Inflammatory macrophage treated with lipopolysaccharide for 4 hours (primary cell): ENCODE measurements at regions not wholly inside any gene's neighbourhood (a gene's known extent, or its start where the extent isn't known, plus 50 kb on each side); places are given as distances from the start of the nearest gene placed in this dataset.
A peak's percentile ranks its signal among the peaks of the same experiment; 100 is the strongest.

ENCODE experiments used
- DNase-seq: peaks from one replicate; pipeline ENCODE4 v3.0.0-alpha.2; 2020

GRCh38 chr1:81695741-81696140 is 105.0 kb upstream of the ADGRL2 start:
- no peak for DNase-seq

- no peak for DNase-seq
Measured at GRCh38 chr1:81693316-81693715, 107.4 kb upstream of the ADGRL2 start.

- DNase-seq = no peak
Measured at GRCh38 chr1:81690676-81691453, 109.9 kb upstream of the ADGRL2 start.

GRCh38 chr1:81689531-81689941 is 111.2 kb upstream of the ADGRL2 start:
- no peak for DNase-seq

- DNase-seq = no peak
Measured at GRCh38 chr1:81682490-81682889, 118.2 kb upstream of the ADGRL2 start.

DNA sequence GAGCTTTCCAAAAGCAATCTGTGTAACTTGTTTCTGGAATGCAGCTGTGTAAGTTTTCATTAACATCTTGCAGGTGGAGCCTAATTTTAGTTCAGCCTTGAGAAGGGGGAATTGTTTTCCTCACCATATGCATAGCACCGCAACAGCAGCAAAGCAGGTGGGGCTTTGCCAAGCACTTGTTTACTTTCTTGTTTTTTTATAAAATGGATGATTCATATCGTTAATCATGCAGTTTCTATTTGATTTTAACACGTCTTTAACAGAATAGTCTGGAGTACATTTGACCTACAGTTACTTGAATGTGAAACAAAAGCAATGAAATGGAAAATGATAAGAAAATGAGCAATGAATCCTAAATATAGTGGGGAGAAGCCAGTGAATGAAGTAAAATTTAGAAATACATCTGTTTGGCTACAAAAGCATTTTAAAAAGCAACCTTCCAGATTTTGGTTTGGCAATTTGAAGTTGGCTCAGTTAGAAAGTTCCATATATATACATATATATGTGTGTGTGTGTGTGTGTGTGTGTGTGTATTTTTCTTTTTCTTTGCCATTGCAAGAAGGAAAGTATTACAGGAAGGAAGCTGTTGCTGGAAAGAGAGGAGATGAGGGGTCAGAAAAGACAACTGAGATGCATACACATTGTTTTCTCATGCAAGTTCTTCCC is 119.0 kb upstream of the ADGRL2 start:
- DNase-seq = no peak

DNA sequence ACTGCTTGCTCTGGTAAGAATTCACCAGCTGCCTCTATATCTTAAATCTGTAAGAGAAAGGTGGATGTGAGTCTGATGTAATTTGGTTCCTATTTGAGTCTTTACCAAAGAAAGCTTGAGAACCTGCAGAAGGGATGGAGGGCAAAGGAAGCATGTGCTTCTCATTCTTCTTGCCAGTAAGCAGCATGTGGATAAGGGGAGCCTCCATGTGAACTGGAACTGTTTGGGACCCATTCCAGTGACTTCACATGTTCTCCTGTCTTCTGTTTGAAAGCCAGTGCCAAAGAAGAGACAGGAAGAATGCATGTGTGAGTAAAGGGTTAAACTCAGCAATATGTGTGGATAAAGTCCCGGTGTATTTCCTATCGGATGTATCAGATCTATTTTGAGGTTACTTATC is 119.6 kb upstream of the ADGRL2 start:
- DNase-seq = no peak

DNA sequence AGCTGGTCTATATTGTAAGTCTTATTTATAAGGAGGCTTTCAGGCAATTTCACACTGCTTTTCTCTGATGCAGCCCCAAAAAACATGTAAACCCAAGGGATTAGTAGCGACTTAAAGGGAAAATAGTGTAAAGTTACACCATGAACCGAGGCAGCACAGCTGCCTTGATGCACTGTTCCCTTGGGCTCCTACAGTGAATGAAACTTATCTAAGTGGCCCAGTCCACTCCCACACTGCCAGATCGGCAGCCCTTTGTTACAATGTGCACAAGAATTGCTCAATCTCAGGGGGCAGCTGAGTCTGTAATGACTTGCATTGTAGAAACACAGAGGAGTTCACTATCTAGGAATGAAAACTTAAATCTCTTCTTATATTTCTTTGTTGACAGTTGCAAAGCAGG is 120.8 kb upstream of the ADGRL2 start:
- no peak for DNase-seq

- DNase-seq = no peak
Measured at GRCh38 chr1:81678779-81679178, 122.0 kb upstream of the ADGRL2 start.

GRCh38 chr1:81672766-81673165 is 128.0 kb upstream of the ADGRL2 start:
- DNase-seq = no peak

DNA sequence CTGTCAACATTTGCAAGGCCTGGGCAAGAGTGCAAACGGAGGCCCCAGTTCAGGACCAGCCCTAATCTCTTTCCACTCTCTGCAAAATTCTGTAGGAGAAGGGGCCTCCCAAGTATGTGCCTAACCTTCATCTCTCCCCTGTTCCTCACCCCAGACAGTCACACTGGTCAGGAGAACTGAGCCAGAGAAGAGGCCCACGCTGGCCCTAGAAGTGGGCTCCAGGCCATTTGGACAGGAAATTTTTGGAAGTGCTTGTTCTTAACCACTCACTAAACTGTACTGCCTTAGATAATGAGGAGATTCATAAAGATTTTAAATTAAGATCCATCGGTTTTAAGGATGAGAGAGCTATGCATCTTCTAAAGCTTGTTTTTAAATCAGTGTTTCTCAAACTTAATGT is 129.7 kb upstream of the ADGRL2 start:
- no peak for DNase-seq

DNA sequence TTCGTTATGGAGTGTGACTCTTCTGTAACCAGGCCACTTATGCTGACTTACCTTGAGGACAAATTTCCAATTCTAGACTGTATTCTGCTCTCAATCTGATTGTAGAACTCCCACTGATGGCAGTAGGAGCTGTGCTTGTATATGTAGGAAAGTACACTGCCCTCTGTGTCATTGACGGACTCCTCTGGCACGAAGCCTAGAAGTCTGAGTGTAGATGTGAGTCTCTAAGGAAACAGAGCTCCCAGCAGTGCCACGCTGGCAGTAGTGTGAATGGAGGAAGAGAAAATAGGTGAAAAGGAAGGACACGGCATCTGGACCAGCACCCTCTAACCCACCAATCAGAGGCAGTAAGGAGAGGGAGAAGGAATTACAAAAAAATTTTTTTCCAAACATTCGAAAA is 130.4 kb upstream of the ADGRL2 start:
- DNase-seq = no peak

- DNase-seq = no peak
Measured at GRCh38 chr1:81666586-81666985, 134.1 kb upstream of the ADGRL2 start.

- DNase-seq = no peak
Measured at GRCh38 chr1:81664341-81664740, 136.4 kb upstream of the ADGRL2 start.

- no peak for DNase-seq
Measured at GRCh38 chr1:81662913-81663526, 137.7 kb upstream of the ADGRL2 start.

DNA sequence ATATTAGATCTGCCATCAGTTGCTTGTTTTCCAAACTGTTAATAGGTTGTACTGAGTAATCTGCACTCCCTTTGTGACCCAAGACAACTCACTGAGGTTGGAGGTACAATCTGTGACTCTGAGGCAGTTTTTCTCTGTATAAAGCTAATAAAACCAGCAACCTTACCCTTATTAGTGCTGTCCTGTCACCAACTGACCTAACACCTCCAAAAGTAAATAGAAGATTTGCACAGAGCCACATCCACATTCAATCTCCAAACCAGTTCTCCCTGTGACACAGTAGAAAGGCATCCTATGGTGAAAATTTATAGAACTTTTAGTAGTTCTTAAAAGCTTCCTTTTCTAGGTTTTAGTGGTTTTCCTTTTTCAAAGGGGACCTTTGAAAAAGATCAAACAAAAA is 140.4 kb upstream of the ADGRL2 start:
- no peak for DNase-seq

- no peak for DNase-seq
Measured at GRCh38 chr1:81654657-81655056, 146.1 kb upstream of the ADGRL2 start.

DNA sequence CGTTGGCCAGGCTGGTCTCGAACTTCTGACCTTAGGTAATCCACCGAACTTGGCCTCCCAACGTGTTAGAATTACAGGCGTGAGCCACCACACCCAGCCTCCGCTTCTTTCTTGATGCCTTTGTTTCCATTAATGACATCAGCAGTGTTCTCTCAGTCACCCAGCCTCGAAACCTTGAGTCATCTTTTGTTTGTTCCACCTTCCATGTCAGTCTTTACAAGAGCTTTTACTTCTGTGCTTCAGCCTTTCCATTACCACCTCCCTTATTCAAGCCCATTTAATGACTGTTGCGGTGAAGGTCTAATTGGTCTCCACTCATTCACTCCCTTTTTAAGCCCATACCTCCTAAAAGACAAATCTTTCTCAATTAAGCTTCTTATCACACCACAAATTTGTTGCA is 146.6 kb upstream of the ADGRL2 start:
- DNase-seq = no peak

DNA sequence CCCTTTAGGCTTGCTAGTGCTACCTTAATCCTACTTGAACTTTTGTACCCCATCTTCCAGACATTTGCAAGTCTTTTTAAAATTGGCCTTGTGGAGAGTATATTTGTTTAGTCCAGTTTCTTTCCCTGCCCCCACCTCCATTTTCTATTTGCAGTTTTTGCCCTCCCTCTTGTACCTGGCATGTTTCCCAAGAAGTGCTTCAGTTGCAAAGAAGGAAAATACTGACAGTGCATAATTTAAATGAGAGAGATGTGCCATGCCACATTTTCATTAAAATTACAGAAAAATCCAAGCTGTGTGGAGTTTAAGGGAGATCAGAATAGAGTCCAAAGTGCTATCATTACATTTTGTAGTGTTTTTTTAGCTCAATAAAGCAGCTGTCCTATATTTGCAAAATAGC is 150.0 kb upstream of the ADGRL2 start:
- DNase-seq = no peak

- no peak for DNase-seq
Measured at GRCh38 chr1:81635816-81636215, 164.9 kb upstream of the ADGRL2 start.

DNA sequence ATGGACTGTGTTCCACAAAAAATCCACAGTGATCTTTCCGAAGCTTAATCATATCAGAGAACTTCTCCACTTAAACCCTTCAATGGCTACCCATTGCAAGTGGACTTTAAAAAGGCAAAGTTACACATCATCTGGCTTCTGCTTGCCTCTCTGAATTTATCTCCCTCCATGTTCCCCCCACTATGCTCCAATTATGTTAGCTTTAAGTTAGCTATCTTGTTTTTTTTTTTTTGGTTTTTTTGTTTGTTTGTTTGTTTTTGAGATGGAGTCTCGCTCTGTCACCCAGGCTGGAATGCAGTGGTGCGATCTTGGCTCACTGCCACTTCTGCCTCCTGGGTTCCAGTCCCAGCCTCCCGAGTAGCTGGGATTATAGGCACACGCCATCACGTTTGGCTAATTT is 166.4 kb upstream of the ADGRL2 start:
- DNase-seq = no peak

- no peak for DNase-seq
Measured at GRCh38 chr1:81619156-81619555, 181.6 kb upstream of the ADGRL2 start.

DNA sequence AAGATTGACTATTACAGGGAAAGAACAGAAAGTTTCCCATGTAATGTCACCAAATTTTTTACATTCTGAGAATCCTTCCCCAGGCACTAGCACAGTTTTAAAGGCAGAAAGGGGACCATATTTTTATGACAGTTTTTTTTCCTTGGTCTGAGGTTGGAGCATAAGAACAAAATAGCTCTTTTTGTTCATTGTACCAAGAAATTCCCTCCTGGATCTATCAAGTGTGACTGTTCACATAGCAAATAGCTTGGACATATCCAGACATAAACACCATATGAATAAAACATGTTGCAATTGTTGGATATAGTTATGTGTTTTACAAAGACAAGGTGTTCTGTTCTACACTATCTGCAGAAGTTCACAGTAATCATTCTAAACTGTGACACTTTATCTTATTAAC is 182.4 kb upstream of the ADGRL2 start:
- DNase-seq = no peak

DNA sequence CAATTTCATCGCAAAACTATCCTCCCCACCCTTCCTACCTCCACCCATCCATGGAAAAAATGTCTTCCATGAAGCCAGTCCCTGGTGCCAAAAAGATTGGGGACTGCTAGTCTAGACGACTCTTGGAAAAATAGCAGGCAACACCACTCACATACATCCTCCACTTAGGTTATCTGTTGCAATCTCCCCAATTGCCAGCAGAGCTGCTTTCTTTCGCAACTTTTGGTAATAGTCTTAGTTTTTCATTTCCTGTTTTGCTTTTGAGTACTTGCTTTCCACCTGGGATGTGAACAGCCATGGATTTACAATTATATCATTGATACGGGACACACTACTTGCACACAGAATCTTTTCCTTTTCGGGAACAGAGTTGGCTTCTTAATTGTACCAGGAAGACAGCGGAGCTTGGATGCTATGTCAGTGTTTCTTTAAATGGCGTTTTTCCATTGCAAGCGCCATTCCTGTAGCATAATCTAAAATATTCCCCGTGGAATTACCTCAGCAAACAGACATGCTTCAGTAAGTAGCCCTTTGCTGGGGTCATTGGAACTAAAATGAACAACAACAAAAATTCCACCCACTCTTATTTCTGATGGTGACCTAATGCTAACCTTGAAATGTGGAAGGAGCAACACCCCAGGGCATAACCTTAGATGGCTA is 183.3 kb upstream of the ADGRL2 start:
- peak; percentile 3 for DNase-seq
